Ovary (tissue), 1 donor: ENCODE measurements at regions not wholly inside any gene's neighbourhood (a gene's known extent, or its start where the extent isn't known, plus 50 kb on each side); places are given as distances from the start of the nearest gene placed in this dataset.

Experiments
- EP300 ChIP-seq: sonication (generic); formaldehyde crosslinking; IDR thresholded peaks from one replicate; pipeline ENCODE4 v1.6.1; 2017; ENCODE audit warnings: antibody characterized with exemption
- POLR2A ChIP-seq: fragments of 450-650 bp; IDR thresholded peaks from one replicate; pipeline ENCODE4 v1.6.1; 2017; ENCODE audit warnings: antibody characterized with exemption, mild to moderate bottlenecking, moderate library complexity

GRCh38 chr15:87115795-87116194 is 1036.1 kb downstream of the AGBL1 start:
- no peak for TF ChIP-seq EP300
- TF ChIP-seq POLR2A: no peak
